ENCODE measurements at regions not wholly inside any gene's neighbourhood (a gene's known extent, or its start where the extent isn't known, plus 50 kb on each side); places are given as distances from the start of the nearest gene placed in this dataset.
A peak's percentile ranks its signal among the peaks of the same experiment; 100 is the strongest.

DNA sequence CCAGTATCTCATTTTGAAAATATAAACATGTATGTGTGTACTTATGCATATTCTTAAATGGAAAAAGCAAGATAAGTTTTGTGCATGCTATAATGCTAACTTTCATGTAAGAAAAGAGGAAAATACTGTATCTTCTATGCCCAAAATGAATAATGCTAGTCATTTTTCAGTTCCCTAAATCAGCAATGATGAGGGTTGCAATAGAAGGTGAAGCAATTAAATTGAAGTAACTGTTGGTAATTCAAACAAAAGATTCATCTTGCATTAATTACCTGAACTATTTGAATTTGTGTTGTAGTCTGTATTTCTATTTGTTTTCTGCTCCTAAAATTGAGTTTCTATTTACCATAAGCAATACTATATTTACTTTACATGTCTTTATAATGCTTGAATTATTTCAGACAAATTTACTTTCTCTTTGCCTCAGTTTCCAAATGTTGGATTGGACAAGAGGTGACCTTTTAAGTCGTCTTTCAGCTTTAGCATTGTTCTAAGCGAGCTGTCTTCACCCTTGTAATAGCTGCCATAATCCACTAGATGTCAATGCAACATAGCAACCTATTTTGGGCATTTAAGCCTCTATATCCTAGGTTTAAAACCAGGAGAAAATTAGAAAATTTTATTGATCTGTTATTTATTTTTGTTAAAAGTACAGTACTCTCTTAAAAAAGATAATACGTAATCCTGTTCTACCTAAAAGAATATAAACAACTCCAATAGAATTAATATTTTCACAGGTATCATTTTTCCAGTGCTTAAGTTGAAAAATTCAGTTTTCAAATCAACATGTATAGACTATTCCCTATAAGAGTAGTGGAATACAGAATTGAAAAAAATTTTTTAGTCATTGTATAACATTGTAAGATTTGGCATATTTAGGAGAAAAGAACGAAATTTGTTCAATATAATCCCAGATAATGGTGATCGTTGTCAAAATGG is 52.3 kb upstream of the IFNGR1 start:
- peak; percentile 94 for TF ChIP-seq CTCF (conservative IDR thresholded peaks at IDR 0.05; ENCODE audit: low read length)
- no peak for TF ChIP-seq EZH2phosphoT487 (IDR thresholded peaks at IDR 0.05; ENCODE audit: borderline replicate concordance)
